ENCODE measurements at regions not wholly inside any gene's neighbourhood (a gene's known extent, or its start where the extent isn't known, plus 50 kb on each side); places are given as distances from the start of the nearest gene placed in this dataset.

DNA sequence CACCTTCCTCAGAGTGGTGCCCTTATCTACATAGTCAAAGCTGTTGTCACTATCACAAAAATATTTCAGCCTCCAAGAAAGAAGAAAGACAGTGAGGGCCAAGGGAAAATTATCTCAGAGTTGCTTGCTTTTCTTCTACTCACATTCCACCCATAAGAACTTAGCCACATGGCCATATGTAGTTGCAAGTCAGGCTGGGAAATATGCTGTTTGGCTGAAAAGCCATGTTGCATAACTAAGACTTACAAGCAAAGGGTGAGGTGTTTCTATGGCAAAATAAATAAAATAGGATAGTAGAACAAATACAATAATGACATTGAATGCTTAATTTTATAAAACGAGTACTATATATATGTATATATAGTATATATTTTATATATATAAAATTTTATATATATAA is 365.9 kb upstream of the PABPC4L start:
- Histone ChIP-seq H3K4me3 (ENCODE audit: low read depth, low read length) (no peak overlapping the region), H3K27ac (ENCODE audit: low read depth, low read length) (no peak overlapping the region), H3K27me3 (ENCODE audit: control insufficient read depth, insufficient read depth, low read length) (no peaks in the 10 kb centered on the region), H3K9me3 (ENCODE audit: control insufficient read depth, insufficient read depth, low read length) (no peaks in the 10 kb centered on the region)
- CTCF ChIA-PET = no interaction called here
- no peak for DNase-seq (ENCODE audit: low read depth, low spot score)
- TF ChIP-seq, protein P1, sequence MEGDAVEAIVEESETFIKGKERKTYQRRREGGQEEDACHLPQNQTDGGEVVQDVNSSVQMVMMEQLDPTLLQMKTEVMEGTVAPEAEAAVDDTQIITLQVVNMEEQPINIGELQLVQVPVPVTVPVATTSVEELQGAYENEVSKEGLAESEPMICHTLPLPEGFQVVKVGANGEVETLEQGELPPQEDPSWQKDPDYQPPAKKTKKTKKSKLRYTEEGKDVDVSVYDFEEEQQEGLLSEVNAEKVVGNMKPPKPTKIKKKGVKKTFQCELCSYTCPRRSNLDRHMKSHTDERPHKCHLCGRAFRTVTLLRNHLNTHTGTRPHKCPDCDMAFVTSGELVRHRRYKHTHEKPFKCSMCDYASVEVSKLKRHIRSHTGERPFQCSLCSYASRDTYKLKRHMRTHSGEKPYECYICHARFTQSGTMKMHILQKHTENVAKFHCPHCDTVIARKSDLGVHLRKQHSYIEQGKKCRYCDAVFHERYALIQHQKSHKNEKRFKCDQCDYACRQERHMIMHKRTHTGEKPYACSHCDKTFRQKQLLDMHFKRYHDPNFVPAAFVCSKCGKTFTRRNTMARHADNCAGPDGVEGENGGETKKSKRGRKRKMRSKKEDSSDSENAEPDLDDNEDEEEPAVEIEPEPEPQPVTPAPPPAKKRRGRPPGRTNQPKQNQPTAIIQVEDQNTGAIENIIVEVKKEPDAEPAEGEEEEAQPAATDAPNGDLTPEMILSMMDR (IDR thresholded peaks at IDR 0.05; ENCODE audit: low read depth, low read length) = no peak
- POLR2A ChIA-PET = no interaction called here

DNA sequence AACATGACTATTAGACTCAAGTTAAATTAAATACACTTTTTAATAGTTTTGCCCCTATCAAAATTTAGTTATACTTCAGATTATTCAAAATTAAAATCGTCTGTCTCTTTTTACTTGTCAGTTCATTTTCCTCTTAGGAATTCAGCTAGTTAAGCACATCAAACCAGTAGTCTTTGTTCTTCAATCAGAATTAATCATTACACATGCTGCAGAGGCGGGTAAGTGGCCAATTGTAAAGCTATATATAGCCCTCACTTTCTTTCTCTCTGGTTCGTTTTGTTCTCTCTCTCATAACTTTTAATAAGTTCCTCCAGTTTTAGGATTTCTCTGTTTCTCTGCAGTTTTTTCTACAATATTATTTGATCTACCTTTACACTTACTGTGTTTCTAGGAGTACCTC is 359.1 kb upstream of the PABPC4L start:
- TF ChIP-seq, protein P1 (IDR thresholded peaks at IDR 0.05; ENCODE audit: low read depth, low read length) = no peak
- no peaks in the 10 kb centered on the region for H3K27me3 ChIP-seq (ENCODE audit: control insufficient read depth, insufficient read depth, low read length)
- no peak overlapping the region for H3K27ac ChIP-seq (ENCODE audit: low read depth, low read length)
- no peaks in the 10 kb centered on the region for H3K9me3 ChIP-seq (ENCODE audit: control insufficient read depth, insufficient read depth, low read length)
- no peak for DNase-seq (ENCODE audit: low read depth, low spot score)
- H3K4me3 ChIP-seq (ENCODE audit: low read depth, low read length) = no peak overlapping the region
- CTCF ChIA-PET = no interaction called here
- POLR2A ChIA-PET = no interaction called here

DNA sequence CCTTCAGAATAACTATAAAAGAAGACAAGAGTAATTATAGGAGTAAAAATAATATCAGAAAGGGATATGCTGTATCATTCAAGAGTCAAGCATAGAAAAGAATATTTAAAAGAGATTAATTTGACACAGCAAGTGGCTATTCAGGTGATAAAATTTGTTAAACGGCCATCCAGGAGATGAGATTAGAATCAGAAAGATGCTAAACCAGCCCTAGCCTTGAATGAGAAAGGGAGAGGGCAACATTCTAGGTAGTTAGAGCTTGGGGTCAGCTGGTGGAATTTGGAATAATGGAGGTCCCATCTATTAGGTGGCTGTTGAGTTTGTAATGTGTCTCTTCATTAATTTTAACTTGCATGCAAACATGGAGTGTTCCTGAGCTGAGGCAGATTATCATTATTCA is 350.5 kb upstream of the PABPC4L start:
- Histone ChIP-seq H3K27ac (ENCODE audit: low read depth, low read length) (no peak overlapping the region), H3K27me3 (ENCODE audit: control insufficient read depth, insufficient read depth, low read length) (no peaks in the 10 kb centered on the region), H3K4me3 (ENCODE audit: low read depth, low read length) (no peak overlapping the region), H3K9me3 (ENCODE audit: control insufficient read depth, insufficient read depth, low read length) (no peaks in the 10 kb centered on the region)
- POLR2A ChIA-PET = no interaction called here
- TF ChIP-seq, protein P1 (IDR thresholded peaks at IDR 0.05; ENCODE audit: low read depth, low read length) = no peak
- DNase-seq (ENCODE audit: low read depth, low spot score) = no peak
- CTCF ChIA-PET = no interaction called here

DNA sequence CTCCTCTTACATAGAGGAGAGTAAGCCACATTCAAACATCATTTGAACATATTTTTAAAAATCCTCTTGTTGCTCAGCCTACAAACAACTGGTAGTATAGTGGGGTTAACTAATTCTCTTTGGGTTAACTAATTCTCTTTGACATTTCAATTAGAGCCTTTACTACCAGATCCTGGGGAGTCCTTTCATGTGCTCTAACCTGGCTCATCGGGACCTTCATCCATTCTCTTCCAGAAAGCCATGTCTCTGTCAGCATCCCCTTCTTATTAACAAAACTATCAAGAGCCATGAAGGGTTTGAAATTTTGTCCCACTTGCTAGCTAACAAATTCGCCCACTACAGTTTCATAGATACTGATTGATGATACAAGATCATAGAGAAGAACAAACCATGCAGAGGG is 349.8 kb upstream of the PABPC4L start:
- Histone ChIP-seq H3K27ac (ENCODE audit: low read depth, low read length) (no peak overlapping the region), H3K27me3 (ENCODE audit: control insufficient read depth, insufficient read depth, low read length) (no peaks in the 10 kb centered on the region), H3K4me3 (ENCODE audit: low read depth, low read length) (no peak overlapping the region), H3K9me3 (ENCODE audit: control insufficient read depth, insufficient read depth, low read length) (peaks cover 1% of the 10 kb centered on the region; the same call in 1 of the 2 replicates)
- TF ChIP-seq, protein P1 (IDR thresholded peaks at IDR 0.05; ENCODE audit: low read depth, low read length) = no peak
- no peak for DNase-seq (ENCODE audit: low read depth, low spot score)
- ChIA-PET CTCF (no interaction called here), POLR2A (no interaction called here)

DNA sequence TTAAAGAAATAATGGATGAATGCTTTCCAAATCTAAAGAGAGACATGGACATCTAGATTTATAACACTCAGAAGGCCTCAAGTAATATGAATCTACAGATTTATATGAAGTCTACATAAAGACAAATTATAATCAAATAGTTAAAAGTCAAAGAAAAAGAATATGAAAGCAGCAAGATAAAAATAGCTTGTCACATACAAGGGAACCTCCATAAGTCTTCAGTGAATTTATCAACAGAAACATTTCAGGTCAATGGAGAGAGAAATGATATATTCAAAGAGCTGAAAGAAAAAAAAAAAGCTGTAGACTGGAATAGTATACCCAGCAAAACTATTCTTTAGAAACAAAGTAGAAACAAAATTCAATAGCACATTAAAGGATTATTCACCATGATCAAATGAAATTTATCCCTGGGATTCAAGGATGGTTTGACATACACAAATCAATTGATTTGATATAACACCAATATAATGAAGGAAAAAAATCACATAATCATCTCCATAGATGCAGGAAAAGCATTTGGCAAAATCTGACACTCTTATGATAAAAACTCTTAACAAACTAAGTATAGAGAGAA is 346.6 kb upstream of the PABPC4L start:
- H3K27ac ChIP-seq (ENCODE audit: low read depth, low read length) = no peak overlapping the region
- CTCF ChIA-PET = no interaction called here
- TF ChIP-seq, protein P1 (IDR thresholded peaks at IDR 0.05; ENCODE audit: low read depth, low read length) = no peak
- no peak for DNase-seq (ENCODE audit: low read depth, low spot score)
- no peak overlapping the region for H3K4me3 ChIP-seq (ENCODE audit: low read depth, low read length)
- H3K9me3 ChIP-seq (ENCODE audit: control insufficient read depth, insufficient read depth, low read length) = peaks cover 4% of the 10 kb centered on the region; the same call in 1 of the 2 replicates
- POLR2A ChIA-PET = no interaction called here
- no peaks in the 10 kb centered on the region for H3K27me3 ChIP-seq (ENCODE audit: control insufficient read depth, insufficient read depth, low read length)
